HG03520 (cell line): ENCODE measurements at regions not wholly inside any gene's neighbourhood (a gene's known extent, or its start where the extent isn't known, plus 50 kb on each side); places are given as distances from the start of the nearest gene placed in this dataset.
"Not testable (repeated sequence)": the region's sequence is repeated elsewhere in the genome, so short reads cannot be mapped to it uniquely, and the experiment has no call there.

Experiments used
- ATAC-seq: cut with Tn5 transposase; IDR thresholded peaks from one replicate; pipeline ENCODE4 v1.9.1; 2021; ENCODE audit warnings: mild to moderate bottlenecking, moderate library complexity; ENCODE audit not compliant: unreplicated experiment

- ATAC-seq: no peak
Observed at GRCh38 chr14:105854600-105855245, 328.3 kb downstream of the TMEM121 start.

GRCh38 chr14:105855246-105855892, 329.0 kb downstream of the TMEM121 start:
- ATAC-seq: no peak

GRCh38 chr14:105855893-105856675, 329.7 kb downstream of the TMEM121 start:
- ATAC-seq: no peak

- ATAC-seq: no peak
Observed at GRCh38 chr14:105856676-105857219, 330.4 kb downstream of the TMEM121 start.

GRCh38 chr14:105857220-105857825, 330.9 kb downstream of the TMEM121 start:
- no peak for ATAC-seq

- no peak for ATAC-seq
Observed at GRCh38 chr14:105857826-105858675, 331.7 kb downstream of the TMEM121 start.

- ATAC-seq: no peak
Observed at GRCh38 chr14:105858676-105859025, 332.3 kb downstream of the TMEM121 start.

GRCh38 chr14:105859073-105859716, 332.8 kb downstream of the TMEM121 start:
- ATAC-seq: not testable (repeated sequence)

GRCh38 chr14:105859717-105860614, 333.6 kb downstream of the TMEM121 start:
- no peak for ATAC-seq

GRCh38 chr14:105860615-105861580, 334.5 kb downstream of the TMEM121 start:
- no peak for ATAC-seq

- peak; percentile 50 for ATAC-seq
Observed at GRCh38 chr14:105861985-105862465, 335.6 kb downstream of the TMEM121 start.

- no peak for ATAC-seq
Observed at GRCh38 chr14:105862581-105863239, 336.3 kb downstream of the TMEM121 start.

- ATAC-seq: no peak
Observed at GRCh38 chr14:105863296-105864108, 337.1 kb downstream of the TMEM121 start.

- no peak for ATAC-seq
Observed at GRCh38 chr14:105864116-105864515, 337.7 kb downstream of the TMEM121 start.

- ATAC-seq: no peak
Observed at GRCh38 chr14:105864651-105865265, 338.4 kb downstream of the TMEM121 start.
